Gastroesophageal sphincter (tissue), 3 donors: ENCODE measurements at regions not wholly inside any gene's neighbourhood (a gene's known extent, or its start where the extent isn't known, plus 50 kb on each side); places are given as distances from the start of the nearest gene placed in this dataset.

Experiments used
- EP300 ChIP-seq: sonication (generic); formaldehyde crosslinking; IDR thresholded peaks from one replicate; pipeline ENCODE4 v1.6.1; 2017; ENCODE audit warnings: antibody characterized with exemption, mild to moderate bottlenecking
- TF ChIP-seq, protein P1 (sequence below), 4 experiments: fragments of 200-600 bp in 2 of 4; fragments of 450-650 bp in 2 of 4; sonication (generic) in 1 of 4; IDR thresholded peaks; one replicate each; pipeline ENCODE4 v1.5.1; 2017 to 2019; ENCODE audit warnings: antibody characterized with exemption in 4 of 4, mild to moderate bottlenecking in 2 of 4, moderate library complexity in 2 of 4

DNA sequence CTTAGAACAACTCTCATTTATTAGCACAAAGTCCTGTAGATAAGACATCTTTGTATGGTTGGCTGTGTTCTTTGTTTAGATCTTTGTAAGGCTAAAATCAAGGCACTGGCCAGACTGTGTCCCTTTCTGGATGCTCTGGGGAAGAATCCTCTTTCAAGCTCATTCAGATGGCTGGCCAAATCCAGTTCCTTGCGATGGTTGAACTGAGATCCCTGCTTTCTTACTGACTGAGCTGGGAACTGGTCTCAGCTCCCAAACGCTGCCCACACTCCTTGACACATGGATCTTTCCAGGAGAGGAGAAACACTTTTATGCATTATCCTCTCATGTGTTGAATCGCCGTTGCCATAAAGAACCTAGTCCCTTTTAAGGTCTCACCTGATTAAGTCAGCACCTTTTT, 586.5 kb upstream of the IGFBP3 start:
- TF ChIP-seq, protein P1, sequence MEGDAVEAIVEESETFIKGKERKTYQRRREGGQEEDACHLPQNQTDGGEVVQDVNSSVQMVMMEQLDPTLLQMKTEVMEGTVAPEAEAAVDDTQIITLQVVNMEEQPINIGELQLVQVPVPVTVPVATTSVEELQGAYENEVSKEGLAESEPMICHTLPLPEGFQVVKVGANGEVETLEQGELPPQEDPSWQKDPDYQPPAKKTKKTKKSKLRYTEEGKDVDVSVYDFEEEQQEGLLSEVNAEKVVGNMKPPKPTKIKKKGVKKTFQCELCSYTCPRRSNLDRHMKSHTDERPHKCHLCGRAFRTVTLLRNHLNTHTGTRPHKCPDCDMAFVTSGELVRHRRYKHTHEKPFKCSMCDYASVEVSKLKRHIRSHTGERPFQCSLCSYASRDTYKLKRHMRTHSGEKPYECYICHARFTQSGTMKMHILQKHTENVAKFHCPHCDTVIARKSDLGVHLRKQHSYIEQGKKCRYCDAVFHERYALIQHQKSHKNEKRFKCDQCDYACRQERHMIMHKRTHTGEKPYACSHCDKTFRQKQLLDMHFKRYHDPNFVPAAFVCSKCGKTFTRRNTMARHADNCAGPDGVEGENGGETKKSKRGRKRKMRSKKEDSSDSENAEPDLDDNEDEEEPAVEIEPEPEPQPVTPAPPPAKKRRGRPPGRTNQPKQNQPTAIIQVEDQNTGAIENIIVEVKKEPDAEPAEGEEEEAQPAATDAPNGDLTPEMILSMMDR (IDR thresholded peaks at IDR 0.05) = no peak
- TF ChIP-seq EP300 = no peak
